ENCODE measurements at regions not wholly inside any gene's neighbourhood (a gene's known extent, or its start where the extent isn't known, plus 50 kb on each side); places are given as distances from the start of the nearest gene placed in this dataset.

DNA sequence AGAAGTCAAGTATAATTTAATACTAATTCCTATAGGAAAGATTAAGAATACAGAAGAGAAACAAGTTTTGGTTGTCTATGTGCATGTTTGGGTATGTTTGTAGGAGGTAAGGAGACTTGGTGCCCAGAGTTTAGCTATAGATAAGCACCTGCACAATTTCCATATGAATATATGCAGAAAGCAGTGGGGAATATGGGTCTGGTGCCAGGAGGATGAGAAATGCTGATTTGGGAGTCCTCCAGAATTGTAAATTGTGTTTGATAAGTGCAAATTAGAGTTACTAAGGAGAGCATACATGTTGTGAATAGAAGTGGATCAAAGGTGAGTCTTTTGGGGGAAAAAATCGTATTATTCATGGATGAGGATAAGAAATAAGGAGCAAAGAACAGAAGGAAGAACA lies 653.1 kb downstream of the EFNA5 start:
- H3K9me3 ChIP-seq (ENCODE audit: low read depth) = no peaks in the 10 kb centered on the region
- no peaks in the 10 kb centered on the region for H3K27me3 ChIP-seq
- no peak overlapping the region for H3K27ac ChIP-seq
- no peak for DNase-seq (ENCODE audit: low read depth in 1 of 2, low spot score in 1 of 2)
- H3K4me1 ChIP-seq (ENCODE audit: low read depth) = no peaks in the 10 kb centered on the region
- no peak overlapping the region for H3K4me3 ChIP-seq
- H3K36me3 ChIP-seq = no peaks in the 10 kb centered on the region
- TF ChIP-seq, protein P1, sequence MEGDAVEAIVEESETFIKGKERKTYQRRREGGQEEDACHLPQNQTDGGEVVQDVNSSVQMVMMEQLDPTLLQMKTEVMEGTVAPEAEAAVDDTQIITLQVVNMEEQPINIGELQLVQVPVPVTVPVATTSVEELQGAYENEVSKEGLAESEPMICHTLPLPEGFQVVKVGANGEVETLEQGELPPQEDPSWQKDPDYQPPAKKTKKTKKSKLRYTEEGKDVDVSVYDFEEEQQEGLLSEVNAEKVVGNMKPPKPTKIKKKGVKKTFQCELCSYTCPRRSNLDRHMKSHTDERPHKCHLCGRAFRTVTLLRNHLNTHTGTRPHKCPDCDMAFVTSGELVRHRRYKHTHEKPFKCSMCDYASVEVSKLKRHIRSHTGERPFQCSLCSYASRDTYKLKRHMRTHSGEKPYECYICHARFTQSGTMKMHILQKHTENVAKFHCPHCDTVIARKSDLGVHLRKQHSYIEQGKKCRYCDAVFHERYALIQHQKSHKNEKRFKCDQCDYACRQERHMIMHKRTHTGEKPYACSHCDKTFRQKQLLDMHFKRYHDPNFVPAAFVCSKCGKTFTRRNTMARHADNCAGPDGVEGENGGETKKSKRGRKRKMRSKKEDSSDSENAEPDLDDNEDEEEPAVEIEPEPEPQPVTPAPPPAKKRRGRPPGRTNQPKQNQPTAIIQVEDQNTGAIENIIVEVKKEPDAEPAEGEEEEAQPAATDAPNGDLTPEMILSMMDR (IDR thresholded peaks at IDR 0.05; ENCODE audit: low read depth, low read length) = no peak

DNA sequence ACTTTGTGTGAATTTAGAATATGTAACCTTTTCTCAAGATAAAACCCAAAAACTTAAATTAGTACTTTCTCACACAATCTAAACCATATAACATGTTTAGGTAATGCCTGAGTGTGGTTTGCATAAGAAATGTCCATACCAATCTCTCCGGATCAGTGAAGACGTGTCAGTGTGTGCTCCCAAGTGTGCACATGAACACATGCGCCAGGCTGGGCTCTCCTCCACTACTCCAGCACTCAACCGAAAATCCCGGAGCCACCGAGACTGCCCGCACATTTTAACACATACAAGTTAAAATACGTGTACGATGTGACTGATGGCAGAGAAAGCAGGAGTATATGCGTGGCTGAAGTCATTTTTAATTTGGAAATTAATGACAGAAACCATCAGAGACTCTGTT lies 658.4 kb downstream of the EFNA5 start:
- Histone ChIP-seq H3K9me3 (ENCODE audit: low read depth) (no peaks in the 10 kb centered on the region), H3K27ac (no peak overlapping the region), H3K36me3 (no peaks in the 10 kb centered on the region), H3K4me3 (no peak overlapping the region), H3K27me3 (no peaks in the 10 kb centered on the region), H3K4me1 (ENCODE audit: low read depth) (no peaks in the 10 kb centered on the region)
- TF ChIP-seq, protein P1 (IDR thresholded peaks at IDR 0.05; ENCODE audit: low read depth, low read length) = no peak
- no peak for DNase-seq (ENCODE audit: low read depth in 1 of 2, low spot score in 1 of 2)

DNA sequence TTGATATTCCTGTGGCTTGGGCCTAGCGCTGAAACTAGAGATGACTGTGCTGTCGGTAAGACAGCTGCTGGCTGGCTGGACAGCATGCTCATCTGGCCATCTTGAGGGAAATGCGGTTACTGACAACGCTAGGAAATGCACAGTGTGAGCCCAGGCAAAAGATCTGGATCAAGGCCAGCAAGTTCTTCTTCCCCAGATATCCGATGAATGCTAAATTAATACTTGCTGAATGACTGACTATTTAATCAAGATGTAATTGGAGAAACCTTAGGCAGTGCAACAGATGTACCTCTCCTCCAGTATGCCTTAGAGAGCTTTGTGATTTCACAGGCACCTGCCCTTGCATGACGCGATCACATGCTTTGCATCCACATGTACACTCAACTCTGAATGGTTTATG lies 659.1 kb downstream of the EFNA5 start:
- Histone ChIP-seq H3K4me3 (no peak overlapping the region), H3K27me3 (no peaks in the 10 kb centered on the region), H3K9me3 (ENCODE audit: low read depth) (no peaks in the 10 kb centered on the region), H3K4me1 (ENCODE audit: low read depth) (no peaks in the 10 kb centered on the region), H3K27ac (no peak overlapping the region), H3K36me3 (no peaks in the 10 kb centered on the region)
- DNase-seq (ENCODE audit: low read depth in 1 of 2, low spot score in 1 of 2) = peak in 1 of 2 donors; percentile 19
- TF ChIP-seq, protein P1 (IDR thresholded peaks at IDR 0.05; ENCODE audit: low read depth, low read length) = no peak

DNA sequence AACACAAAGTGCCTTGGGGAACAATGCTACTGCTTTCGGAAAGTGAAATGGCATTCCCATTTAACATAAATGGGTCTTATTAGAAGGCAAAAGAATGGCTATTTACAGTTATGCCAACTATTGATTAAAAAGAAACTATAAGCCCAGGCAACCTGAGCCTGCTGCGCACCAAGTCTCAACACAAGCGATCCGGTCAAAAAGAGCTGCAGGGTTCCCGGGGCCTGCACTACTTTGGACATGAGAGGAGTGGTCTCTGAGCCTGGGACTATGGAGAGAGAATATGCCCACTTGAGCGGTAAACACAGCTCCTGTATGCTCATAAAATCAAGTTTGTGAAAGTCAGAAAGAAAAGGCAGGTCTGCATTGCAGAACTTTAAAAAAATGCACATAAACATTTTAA lies 660.7 kb downstream of the EFNA5 start:
- no peaks in the 10 kb centered on the region for H3K36me3 ChIP-seq
- TF ChIP-seq, protein P1 (IDR thresholded peaks at IDR 0.05; ENCODE audit: low read depth, low read length) = no peak
- no peak overlapping the region for H3K4me3 ChIP-seq
- no peaks in the 10 kb centered on the region for H3K4me1 ChIP-seq (ENCODE audit: low read depth)
- no peak overlapping the region for H3K27ac ChIP-seq
- no peaks in the 10 kb centered on the region for H3K27me3 ChIP-seq
- DNase-seq (ENCODE audit: low read depth in 1 of 2, low spot score in 1 of 2) = no peak
- H3K9me3 ChIP-seq (ENCODE audit: low read depth) = no peaks in the 10 kb centered on the region

DNA sequence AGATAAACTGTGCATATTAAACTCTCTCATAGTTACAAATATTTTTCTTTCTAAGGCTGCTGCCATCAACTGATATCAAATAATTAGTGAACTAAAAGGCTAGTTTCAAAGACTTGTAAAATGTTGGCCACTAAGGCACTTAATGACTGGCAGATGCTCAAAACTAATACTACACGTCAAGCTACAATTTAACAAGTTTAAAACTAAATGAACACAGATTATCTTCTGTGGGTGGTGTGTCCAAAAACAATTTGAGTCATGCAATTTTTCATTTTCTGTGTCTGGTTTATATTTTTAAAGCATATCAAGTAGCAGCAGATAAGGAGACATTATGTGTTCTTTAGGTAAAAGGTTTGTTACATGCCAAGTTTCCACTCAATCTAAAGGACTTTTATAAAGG lies 665.1 kb downstream of the EFNA5 start:
- no peak for DNase-seq (ENCODE audit: low read depth in 1 of 2, low spot score in 1 of 2)
- Histone ChIP-seq H3K27me3 (no peaks in the 10 kb centered on the region), H3K4me3 (no peak overlapping the region), H3K9me3 (ENCODE audit: low read depth) (no peaks in the 10 kb centered on the region), H3K27ac (no peak overlapping the region), H3K4me1 (ENCODE audit: low read depth) (no peaks in the 10 kb centered on the region), H3K36me3 (no peaks in the 10 kb centered on the region)
- TF ChIP-seq, protein P1 (IDR thresholded peaks at IDR 0.05; ENCODE audit: low read depth, low read length) = no peak

DNA sequence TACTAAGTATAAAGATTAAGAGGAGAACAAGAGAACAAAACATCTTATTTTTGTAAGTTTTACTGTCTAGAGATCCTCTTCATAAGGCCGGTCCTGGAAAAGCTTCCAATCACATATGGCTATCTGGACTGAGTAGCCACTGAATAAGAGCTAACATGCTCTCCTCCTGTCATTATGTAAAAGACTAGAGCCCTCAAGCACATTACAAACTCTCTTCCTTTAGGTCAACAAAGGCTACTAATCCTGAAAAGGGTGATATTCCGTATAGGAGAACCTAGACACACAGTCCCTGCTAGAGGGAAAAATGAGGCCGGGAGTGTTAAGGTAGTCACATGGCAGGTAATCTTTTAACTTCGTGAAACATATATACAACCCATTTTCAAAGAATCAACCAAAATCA lies 665.6 kb downstream of the EFNA5 start:
- no peak for DNase-seq (ENCODE audit: low read depth in 1 of 2, low spot score in 1 of 2)
- Histone ChIP-seq H3K27ac (no peak overlapping the region), H3K4me3 (no peak overlapping the region), H3K27me3 (no peaks in the 10 kb centered on the region), H3K36me3 (no peaks in the 10 kb centered on the region), H3K9me3 (ENCODE audit: low read depth) (no peaks in the 10 kb centered on the region), H3K4me1 (ENCODE audit: low read depth) (no peaks in the 10 kb centered on the region)
- TF ChIP-seq, protein P1 (IDR thresholded peaks at IDR 0.05; ENCODE audit: low read depth, low read length) = no peak
